CD4-positive, alpha-beta T cell treated with Interleukin-1 beta for 1 hour (primary cell): ENCODE measurements at regions not wholly inside any gene's neighbourhood (a gene's known extent, or its start where the extent isn't known, plus 50 kb on each side); places are given as distances from the start of the nearest gene placed in this dataset.

Experiments used
- DNase-seq, 2 donors: peaks; one replicate each; pipeline ENCODE4 v3.0.0-alpha.2; 2020 to 2022

- no peak for DNase-seq
These were observed 284.5 kb downstream of the SS18 start for GRCh38 chr18:25805939-25806338.

- no peak for DNase-seq
These were observed 285.1 kb downstream of the SS18 start for GRCh38 chr18:25805323-25805722.

- no peak for DNase-seq
These were observed 291.2 kb downstream of the SS18 start for GRCh38 chr18:25799231-25799630.

GRCh38 chr18:25798046-25798445 lies 292.4 kb downstream of the SS18 start:
- no peak for DNase-seq

GRCh38 chr18:25795213-25795612 lies 295.2 kb downstream of the SS18 start:
- DNase-seq = no peak

GRCh38 chr18:25787276-25787675 lies 303.1 kb downstream of the SS18 start:
- no peak for DNase-seq

- no peak for DNase-seq
These were observed 303.7 kb downstream of the SS18 start for GRCh38 chr18:25786758-25787157.

GRCh38 chr18:25780105-25780504 lies 310.3 kb downstream of the SS18 start:
- DNase-seq = no peak

- no peak for DNase-seq
These were observed 318.6 kb downstream of the SS18 start for GRCh38 chr18:25771796-25772195.

GRCh38 chr18:25764777-25765176 lies 325.6 kb downstream of the SS18 start:
- no peak for DNase-seq

GRCh38 chr18:25759111-25759510 lies 331.3 kb downstream of the SS18 start:
- no peak for DNase-seq

- no peak for DNase-seq
These were observed 346.7 kb downstream of the SS18 start for GRCh38 chr18:25743646-25744151.

- DNase-seq = no peak
These were observed 351.0 kb downstream of the SS18 start for GRCh38 chr18:25739376-25739775.

- no peak for DNase-seq
These were observed 352.6 kb downstream of the SS18 start for GRCh38 chr18:25737710-25738311.

- no peak for DNase-seq
These were observed 353.9 kb downstream of the SS18 start for GRCh38 chr18:25736516-25736915.

- DNase-seq = no peak
These were observed 355.0 kb downstream of the SS18 start for GRCh38 chr18:25735459-25735858.

GRCh38 chr18:25734336-25734735 lies 356.1 kb downstream of the SS18 start:
- DNase-seq = no peak

GRCh38 chr18:25732862-25733261 lies 357.6 kb downstream of the SS18 start:
- no peak for DNase-seq

GRCh38 chr18:25729072-25729471 lies 361.3 kb downstream of the SS18 start:
- DNase-seq = no peak

GRCh38 chr18:25727281-25727985 lies 363.0 kb downstream of the SS18 start:
- DNase-seq = no peak

- DNase-seq = no peak
These were observed 364.1 kb downstream of the SS18 start for GRCh38 chr18:25726298-25726697.

- DNase-seq = no peak
These were observed 364.9 kb downstream of the SS18 start for GRCh38 chr18:25725501-25725900.

- no peak for DNase-seq
These were observed 365.4 kb downstream of the SS18 start for GRCh38 chr18:25724997-25725396.

GRCh38 chr18:25724121-25724520 lies 366.3 kb downstream of the SS18 start:
- no peak for DNase-seq

GRCh38 chr18:25713103-25713502 lies 361.1 kb upstream of the ZNF521 start:
- DNase-seq = no peak
